SKM-1 treated with dmso at 0.1 percent for 144 hours (cell line): ENCODE measurements at regions not wholly inside any gene's neighbourhood (a gene's known extent, or its start where the extent isn't known, plus 50 kb on each side); places are given as distances from the start of the nearest gene placed in this dataset.

Source experiments
- DNase-seq: peaks from one replicate; lab custom pipeline; 2025; ENCODE audit not compliant: unreplicated experiment; lab: John Stamatoyannopoulos, UW

DNA sequence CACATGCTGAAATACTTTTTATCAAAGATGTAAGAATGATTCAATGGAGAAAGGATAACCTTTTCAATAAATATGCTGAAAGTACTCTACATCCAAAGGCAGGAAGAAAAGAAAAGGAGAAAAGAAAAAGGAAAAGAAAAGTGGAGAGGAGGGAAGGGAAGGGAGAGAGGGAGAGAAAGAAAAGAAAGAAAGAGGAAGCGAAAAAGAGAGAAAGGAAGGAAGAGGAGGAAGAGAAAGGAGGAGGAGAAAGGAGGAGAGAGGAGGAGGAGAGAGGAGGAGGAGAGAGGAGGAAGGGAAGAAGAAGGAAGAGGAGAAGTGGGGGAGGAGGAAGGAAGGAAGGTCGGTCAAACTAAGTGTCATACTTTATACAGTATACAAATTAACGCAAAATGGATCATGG lies 297.4 kb upstream of the HSF2 start:
- no peak for DNase-seq

DNA sequence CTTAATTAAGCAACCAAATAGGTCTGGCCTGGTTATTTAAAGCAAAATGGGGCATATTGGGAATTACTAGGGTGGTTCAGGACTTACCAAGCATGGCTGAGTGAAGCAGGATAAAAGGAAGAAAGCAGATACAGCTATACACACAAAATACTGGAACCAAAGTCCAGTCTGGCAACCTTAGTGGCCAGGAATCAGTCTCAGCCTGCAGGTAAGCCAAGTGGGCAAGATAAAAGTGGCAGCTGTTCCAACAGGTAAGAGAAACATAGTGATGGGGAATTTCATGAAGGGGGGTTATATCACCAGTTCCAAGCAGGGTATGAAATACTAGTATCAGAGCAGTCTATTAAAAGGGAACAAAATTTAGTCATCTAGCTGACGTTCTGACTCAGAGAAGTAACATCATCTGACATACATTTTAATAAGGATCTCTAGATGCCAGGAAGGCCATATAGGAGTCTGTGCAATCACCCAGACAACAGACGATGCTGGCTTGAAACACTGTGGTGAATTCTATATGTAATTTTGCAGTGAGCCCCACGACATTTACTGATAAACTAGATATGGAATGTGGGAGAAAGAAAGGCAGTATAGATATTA lies 292.1 kb upstream of the HSF2 start:
- DNase-seq = no peak

DNA sequence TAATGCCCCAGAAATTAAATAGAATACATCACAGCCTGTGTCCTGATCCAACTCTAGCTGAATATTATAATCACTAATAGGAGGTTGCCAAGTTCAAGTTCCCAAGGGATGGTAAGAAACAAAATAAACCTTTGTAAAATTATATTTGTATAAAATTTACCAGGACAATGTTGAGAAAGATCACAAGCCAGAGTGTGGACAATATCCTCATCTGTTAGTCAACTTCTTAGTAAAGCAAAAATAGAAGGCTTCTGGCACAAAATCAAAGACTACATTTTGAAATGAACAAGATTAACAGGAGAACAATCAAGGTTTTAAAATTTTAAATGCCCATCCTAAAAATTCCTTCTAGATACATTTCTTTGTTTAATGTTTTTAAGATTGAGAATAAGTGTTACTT lies 290.4 kb upstream of the HSF2 start:
- DNase-seq = no peak

DNA sequence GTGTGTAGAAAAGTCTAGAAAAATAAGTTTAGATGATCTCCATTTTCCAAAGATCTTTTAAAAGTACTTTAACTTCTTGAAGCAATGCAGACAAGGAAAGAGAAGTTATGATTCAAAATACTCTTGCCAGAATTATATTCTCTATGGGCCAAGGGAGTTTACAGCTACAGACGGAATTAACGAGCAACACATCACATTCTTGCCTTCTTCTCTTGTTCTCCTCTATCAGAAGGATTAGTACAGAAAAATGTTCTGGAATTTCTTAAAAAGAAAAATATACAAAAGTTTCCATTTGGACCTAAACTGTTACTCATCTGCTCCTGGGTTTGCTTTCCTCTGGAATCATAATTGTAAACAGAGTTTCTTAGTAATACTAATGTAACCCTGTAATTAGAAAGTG lies 284.7 kb upstream of the HSF2 start:
- DNase-seq = no peak

DNA sequence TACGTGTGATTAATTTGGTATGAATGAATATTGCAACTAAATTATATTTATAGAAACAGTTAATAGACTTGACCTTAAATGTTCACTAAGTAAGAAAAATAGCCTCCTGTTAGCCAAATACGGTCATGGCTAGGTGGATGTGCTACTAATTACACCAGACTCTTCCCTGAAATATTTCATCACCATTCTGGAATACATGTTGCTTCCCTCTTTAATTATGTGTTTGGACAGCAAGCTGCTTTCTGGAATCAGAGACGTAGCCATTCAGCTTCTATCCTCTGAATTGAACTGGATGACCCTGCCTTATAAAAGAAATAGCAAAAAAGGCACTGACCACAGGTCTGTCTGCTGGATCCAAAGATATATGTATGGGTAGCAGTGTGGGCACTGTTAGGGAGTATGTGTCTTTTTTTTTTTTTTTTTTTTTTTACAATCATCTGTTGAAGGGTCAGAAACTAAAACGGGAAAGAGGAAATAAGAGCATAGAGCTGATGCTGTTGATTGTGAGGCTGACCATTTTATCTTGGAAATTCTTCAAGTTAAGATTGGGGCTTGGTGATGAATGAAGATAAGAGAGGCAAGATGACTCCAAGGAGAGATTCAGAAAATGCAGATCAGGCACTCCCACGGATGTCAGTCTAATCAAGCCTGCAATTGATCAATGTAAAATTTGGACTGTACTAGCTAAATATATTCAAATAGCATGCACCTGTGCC lies 283.2 kb upstream of the HSF2 start:
- DNase-seq = no peak

DNA sequence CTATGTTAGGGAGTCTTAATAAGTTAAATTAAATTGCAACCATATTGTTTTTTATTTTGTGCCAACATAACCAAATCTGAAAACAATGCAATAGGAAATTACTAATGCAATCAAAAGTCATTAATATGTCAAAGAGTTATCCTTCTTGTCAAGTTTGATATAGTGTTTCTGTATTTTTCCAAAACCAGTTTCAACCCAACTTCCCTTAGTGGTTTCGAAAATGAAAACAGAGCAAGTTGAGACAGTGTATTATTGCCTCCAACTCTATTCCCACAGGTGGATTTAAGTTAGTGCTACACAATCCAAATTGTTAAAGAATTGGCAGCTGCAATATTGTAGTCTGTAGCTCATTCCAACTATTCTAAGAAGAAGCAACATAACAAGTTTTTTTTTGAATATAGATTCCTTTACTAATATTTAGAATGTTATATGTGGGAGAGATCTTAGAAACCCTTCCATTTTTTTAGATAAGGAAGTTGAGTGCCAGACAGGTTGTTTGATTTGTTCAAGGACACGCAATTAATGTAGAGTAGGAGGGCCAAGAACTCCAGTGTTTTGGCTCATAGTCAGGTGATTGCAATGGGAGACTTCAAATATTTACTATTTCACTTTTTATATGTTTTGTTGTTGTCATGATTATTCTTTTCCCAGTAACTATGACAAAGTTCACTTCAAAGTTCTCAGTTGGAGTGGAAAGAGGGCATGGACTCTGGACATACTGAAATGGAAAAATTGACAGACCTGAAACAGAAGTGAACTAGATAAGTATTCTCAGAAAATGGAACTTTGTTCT lies 282.4 kb upstream of the HSF2 start:
- no peak for DNase-seq

DNA sequence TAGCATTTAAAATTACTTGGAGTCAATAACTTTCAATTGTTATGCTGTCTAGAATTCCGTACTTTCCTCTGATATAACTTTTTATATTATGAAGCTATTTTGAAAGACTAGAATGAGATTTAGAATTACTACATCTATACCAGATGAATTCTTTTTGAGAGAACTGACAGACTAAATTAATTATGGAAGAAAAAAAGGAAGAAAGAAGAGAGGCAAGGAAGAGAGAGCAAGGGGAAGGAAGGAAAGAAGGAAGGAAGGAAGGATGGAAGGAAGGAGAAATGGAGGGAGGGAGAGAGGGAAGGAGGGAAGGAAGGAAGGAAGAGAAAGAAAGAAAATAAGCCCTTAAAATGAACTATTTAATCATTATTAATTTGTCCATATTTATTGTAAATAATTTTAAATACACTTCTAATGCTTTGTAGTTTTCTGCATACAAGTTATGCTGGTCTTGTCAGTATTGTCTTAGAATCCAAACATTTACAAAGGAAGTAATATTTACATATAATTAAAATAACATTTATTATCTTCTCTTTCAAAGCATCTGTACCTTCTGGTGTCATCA lies 280.4 kb upstream of the HSF2 start:
- DNase-seq = no peak

DNA sequence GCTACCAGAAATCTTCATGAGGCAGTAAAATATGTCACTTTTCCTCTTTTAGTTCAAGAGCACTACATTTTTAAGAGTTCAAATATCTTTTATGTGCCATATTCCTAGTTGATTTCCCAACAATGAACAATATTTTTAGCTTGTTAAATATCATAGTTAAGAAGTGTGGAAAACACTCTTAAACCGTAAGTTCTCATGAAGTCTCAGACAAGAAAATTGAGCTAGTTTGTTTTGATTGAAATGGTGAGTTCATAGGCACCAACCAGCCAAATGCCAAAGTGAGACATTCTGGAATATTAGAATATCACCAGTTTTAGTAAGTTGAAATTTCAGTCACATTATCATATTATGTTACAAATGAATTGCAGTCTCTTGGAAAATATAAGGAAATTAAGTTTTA lies 277.2 kb upstream of the HSF2 start:
- DNase-seq = no peak

DNA sequence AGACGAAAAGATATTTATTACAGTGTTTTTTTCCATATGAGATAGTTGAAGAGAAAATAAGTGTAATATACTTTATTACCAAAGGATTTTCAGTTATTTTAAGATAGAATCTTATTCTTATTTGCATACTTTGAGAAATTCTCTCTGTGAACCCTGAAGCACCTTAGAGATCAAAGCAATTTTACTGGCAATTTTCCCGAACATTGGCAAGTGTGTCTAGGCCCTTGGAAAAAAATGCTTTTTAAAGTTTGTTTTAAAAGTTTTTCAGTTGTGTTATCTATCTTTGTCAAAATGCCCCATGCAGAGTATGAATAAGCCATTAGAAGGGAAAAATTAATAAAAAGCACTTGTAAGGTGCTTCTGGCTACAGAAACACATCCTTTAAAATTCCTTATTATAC lies 276.8 kb upstream of the HSF2 start:
- DNase-seq = no peak

DNA sequence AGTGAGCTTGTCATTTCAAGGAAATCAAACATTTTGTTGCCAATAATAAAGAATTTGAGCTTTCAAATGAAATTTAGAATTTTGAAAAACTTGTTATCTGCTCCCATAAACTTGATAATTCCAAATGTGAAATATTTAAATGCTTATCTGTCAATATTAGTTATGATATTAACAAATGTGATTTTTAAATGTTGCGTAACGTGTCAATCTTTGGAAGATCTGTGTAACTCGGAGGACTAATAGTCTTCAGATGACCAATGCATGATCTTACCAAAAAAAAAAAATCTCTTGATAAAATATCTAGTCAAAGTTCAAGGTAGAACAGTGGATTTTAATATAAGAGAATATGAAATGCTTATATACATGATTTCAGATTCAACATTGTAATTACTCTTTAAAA lies 274.5 kb upstream of the HSF2 start:
- DNase-seq = no peak

DNA sequence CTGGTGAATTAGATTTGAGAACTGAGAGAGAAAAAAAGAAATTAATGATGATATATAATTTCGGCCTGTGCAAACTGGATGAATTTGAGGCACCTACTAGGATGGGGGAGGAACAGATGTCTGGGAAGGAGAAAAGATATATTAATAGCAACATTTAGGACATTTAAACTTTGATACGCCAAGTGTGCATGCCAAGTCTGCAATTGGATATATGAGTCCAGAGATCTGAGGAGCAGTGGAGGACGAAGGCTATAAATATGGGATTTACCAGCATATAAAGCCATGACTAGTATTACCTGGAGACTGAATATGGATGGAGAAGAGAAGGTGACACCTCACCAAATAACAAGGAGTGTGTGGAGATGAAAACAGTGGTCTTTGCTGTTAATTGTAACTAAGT lies 272.6 kb upstream of the HSF2 start:
- DNase-seq = no peak

DNA sequence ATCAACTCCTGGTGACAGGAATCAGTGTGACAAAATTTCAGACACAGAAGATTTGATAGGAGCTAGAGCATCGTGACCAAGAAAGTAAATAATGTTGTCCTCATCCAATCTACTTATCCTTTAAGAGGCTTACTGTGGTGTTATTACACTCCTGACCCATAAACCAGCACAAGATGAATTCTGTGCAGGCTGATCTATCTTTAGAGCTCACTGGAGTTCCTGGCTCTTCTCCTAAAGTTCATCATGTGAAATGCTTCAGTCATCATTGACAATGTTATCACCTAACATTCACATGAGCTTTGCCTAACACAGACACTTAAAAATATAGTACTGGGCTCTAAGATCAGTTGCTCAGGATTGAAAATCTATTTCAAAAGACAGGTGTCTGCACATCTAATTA lies 271.0 kb upstream of the HSF2 start:
- DNase-seq = no peak

DNA sequence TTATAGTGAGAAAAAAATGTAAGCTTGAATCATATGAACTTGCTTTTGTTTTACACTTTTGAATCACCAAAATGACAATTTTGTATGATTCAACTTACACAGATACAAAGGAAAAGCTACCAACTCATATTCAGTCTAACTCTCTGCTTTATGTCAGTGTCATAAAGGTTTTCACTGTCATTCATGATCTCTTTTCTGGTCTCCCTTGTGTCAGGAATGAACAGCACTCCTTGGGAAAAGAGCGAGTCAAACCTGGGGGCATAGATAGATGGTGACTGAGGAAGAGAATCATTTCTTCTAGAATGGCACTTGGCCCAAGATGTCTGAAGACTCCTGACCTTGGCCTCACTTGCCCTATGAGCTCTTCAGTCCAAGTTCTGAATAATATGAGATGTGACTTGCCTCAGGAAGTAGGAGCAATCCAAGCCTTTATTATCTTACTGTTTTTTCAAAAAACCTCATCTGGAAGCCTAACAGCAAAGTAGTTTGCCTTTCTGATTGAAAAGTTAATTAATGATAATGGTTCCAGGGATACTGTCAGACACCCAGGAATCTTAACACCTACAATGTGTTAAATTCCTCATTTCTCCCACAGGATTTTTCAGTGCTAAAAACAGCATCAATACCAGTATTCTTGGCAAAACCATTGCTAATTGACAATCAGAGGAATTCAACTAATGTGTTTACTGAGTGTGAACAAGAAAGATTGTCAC lies 270.0 kb upstream of the HSF2 start:
- DNase-seq = no peak

DNA sequence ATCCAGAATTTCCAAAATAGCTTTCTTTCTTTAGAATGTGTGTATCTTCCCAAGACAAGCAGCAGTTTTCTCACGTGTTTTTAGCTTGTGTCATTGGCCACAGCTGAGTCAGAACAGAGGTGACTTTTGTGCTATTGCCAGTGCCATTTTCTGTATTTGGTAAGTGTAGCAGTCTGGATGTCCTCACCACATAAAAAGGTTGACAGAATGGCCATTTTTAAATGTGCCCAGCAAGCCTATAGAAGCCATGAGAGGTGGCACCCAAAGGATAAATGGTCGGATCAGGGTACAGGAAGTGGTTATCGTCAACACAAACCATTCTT lies 269.5 kb upstream of the HSF2 start:
- DNase-seq = no peak

DNA sequence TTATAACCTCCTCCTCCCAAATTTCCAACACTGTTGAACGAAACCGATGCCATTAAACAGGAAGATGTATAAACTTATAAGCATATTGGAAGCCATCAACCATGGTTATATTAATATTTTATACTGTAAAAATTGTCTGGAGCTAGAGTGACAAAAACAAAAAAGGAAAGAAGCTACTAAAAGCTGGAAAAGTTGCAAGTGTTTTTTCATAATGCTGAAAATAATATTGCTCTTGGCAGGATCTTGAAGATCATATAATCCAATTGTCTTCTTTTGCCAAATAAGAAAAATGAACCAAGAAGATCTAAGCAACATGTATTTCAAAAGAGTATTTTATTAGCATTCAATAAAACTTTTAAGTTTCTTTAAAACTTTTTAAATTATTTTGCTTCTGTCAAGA lies 268.9 kb upstream of the HSF2 start:
- no peak for DNase-seq

DNA sequence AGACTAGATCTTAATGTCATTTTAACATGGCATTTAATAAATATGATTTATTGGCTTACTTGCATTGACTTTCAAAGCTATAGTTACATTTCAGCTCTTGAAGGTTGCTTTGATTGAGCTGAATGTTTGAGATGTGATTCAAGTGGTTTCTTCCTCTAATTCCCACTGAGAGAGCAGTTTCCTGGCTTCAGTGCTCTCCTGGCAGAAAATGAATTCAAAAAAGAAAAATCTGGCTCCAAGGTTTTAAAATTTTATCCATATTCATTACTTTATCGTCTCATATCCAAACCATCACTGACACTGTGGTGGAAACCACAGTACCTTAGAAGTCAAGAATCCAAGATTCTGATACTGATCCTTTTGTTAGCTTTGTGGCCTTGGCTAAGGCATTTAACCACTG lies 263.1 kb upstream of the HSF2 start:
- DNase-seq = no peak

DNA sequence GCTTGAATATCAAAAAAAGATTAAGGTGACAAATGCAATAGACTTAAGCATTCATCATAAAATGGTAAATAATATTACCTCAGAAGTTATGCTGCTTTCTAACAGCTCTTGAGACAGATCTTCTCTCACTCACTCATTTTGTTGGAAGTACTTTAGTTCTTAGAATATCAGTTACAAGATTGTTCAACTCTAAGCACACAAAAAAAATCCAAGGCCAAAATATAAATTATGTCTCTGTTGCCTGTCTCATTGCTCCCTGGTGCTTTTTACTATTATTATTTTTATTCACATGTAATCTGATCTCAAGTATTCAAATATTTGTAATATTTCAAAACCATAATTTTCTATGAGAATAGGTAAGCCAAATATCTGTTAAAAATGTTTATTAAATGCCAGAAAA lies 259.4 kb upstream of the HSF2 start:
- DNase-seq = no peak

DNA sequence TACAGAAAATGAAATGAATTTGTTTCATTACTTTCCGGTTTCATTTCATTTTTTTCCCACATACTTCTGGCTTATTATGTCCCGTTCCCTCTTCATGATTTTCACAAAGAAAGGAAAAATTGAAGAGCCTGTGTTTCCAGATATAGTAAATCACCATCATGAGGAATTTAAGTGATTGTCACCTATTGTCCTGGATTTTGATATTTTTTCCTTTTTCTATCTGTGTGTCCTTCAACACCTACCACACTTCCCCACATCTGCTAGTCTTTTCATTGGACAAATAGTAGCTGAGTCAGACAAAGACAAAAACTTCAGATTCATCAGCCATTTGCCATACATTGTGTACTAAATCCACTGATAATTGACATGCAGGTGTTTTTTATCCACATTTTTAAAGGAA lies 258.2 kb upstream of the HSF2 start:
- DNase-seq = no peak

DNA sequence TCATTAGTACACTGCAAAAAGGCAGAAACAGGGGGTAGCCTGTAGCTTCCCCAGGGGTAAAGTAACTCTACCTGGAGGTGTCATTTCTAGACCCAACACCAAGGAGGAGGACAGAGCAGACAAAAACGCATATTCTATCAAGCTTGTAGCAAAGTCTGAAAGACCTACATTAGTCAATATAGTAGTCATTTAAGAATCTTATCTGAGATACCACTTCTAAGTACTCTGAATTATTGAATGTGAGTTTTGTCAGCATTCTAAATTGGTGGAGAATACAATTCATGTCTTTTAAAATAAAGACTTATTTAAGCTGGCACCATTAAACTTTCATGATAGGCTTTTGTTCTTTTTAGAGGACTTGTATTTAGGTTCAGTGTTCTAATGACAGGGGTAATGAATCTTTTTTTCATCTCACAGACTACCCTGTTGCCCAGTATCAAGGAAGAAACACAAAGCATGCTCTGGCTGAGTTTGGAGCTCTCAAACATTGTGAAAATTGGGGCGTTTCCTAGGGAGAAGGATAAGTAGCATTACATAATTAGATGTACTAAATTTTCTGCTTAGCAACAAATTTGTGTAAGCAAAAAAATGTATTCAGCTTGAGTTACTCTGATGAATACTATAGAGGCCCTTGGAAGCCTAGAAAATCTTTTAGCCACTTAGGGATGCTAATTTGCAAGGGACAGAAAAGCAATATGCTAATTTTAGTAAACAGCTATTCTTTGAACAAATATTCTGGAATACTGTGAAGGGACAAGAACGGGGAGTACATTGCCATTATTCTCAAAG lies 255.4 kb upstream of the HSF2 start:
- DNase-seq = no peak

DNA sequence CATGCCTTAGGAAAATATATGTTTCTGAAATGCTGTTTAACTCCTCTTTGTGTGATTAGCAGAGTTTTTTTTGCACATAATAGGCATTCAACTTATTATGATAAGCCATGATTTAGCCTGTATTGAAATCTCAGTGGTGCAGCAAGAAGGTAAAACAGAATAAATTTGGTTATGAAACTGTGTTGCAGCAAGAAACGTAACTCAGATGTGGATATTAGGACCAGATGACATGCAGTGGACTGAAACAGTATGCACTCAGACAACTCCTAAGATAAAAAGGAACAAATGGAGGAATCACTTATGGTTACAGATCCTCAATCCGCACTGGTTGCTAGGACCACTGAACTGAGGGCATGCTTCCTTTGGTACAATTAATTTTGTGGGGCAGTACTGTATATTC lies 254.2 kb upstream of the HSF2 start:
- no peak for DNase-seq

DNA sequence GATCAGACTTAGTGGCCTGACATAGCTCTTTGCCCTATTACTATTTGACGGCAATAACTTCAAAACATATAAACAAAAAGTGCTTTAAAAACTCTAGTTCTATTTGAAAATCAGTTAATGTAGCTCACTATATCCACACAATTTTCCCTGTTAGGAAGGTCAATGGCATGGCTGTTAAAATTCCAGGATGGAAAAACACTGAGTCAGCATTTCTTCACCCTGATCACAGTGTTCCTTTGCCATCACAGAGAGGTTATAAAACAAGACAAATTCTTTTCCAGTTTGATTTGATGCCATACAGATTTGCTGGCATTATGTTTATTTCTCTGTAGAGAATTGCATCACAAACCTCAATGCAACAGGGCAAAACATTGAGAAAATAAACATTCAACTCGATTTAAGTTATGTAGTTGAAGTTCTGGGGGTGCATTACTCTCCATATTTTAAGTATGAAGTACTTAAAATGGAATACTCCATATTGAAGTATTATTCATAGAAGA lies 253.7 kb upstream of the HSF2 start:
- no peak for DNase-seq
